ENCODE measurements at regions not wholly inside any gene's neighbourhood (a gene's known extent, or its start where the extent isn't known, plus 50 kb on each side); places are given as distances from the start of the nearest gene placed in this dataset.

GRCh38 chr2:193528458-193528857, 1333.7 kb upstream of the TMEFF2 start:
- H3K4me1 ChIP-seq (ENCODE audit: control insufficient read depth in 3 of 3, insufficient read depth in 2 of 3, low read depth in 1 of 3, low read length in 2 of 3) = no peaks in the 10 kb centered on the region
- H3K4me3 ChIP-seq (ENCODE audit: low read depth in 1 of 3, low read length in 3 of 3) = no peak overlapping the region
- H3K36me3 ChIP-seq (ENCODE audit: control insufficient read depth in 3 of 3, insufficient read depth in 2 of 3, low read depth in 1 of 3, low read length in 3 of 3) = no peaks in the 10 kb centered on the region
- H3K27me3 ChIP-seq (ENCODE audit: control insufficient read depth in 3 of 3, insufficient read depth in 3 of 3, low read length in 3 of 3) = no peaks in the 10 kb centered on the region
- H3K9me3 ChIP-seq (ENCODE audit: control insufficient read depth in 2 of 2, insufficient read depth in 1 of 2, low read depth in 1 of 2, low read length in 1 of 2) = no peaks in the 10 kb centered on the region
- FAIRE-seq (no peak), DNase-seq (no peak)
- no peak overlapping the region for H3K27ac ChIP-seq (ENCODE audit: low read depth in 1 of 3, low read length in 2 of 3)
- WGBS, 3 donors = 77 to 86% (median 77%) methylated on average over 1 of the region's 1 CpG

- 31 to 33% (median 32%) methylated on average over 3 of the region's 3 CpGs for WGBS, 3 donors
- FAIRE-seq = no peak
- H3K9me3 ChIP-seq (ENCODE audit: control insufficient read depth in 2 of 2, insufficient read depth in 1 of 2, low read depth in 1 of 2, low read length in 1 of 2) = no peaks in the 10 kb centered on the region
These were observed 1332.4 kb upstream of the TMEFF2 start for GRCh38 chr2:193527146-193527545.

GRCh38 chr2:193523662-193524061, 1328.9 kb upstream of the TMEFF2 start:
- FAIRE-seq (no peak), DNase-seq (no peak)
- no peaks in the 10 kb centered on the region for H3K9me3 ChIP-seq (ENCODE audit: control insufficient read depth in 2 of 2, insufficient read depth in 1 of 2, low read depth in 1 of 2, low read length in 1 of 2)
- 83 to 88% (median 83%) methylated on average over 1 of the region's 1 CpG for WGBS, 3 donors
- H3K27ac ChIP-seq (ENCODE audit: low read depth in 1 of 3, low read length in 2 of 3) = no peak overlapping the region
- H3K36me3 ChIP-seq (ENCODE audit: control insufficient read depth in 3 of 3, insufficient read depth in 2 of 3, low read depth in 1 of 3, low read length in 3 of 3) = no peaks in the 10 kb centered on the region
- no peak overlapping the region for H3K4me3 ChIP-seq (ENCODE audit: low read depth in 1 of 3, low read length in 3 of 3)
- no peaks in the 10 kb centered on the region for H3K27me3 ChIP-seq (ENCODE audit: control insufficient read depth in 3 of 3, insufficient read depth in 3 of 3, low read length in 3 of 3)
- peaks cover 2 to 6% (median 3%) of the 10 kb centered on the region in 3 donors for H3K4me1 ChIP-seq (ENCODE audit: control insufficient read depth in 3 of 3, insufficient read depth in 2 of 3, low read depth in 1 of 3, low read length in 2 of 3)

More at GRCh38 chr2:193527146-193527545, 1332.4 kb upstream of the TMEFF2 start:
- H3K4me1 ChIP-seq (ENCODE audit: control insufficient read depth in 3 of 3, insufficient read depth in 2 of 3, low read depth in 1 of 3, low read length in 2 of 3) = no peaks in the 10 kb centered on the region
- H3K27ac ChIP-seq (ENCODE audit: low read depth in 1 of 3, low read length in 2 of 3) = no peak overlapping the region
- H3K27me3 ChIP-seq (ENCODE audit: control insufficient read depth in 3 of 3, insufficient read depth in 3 of 3, low read length in 3 of 3) = no peaks in the 10 kb centered on the region
- peak in 1 of 2 donors; percentile 16 for DNase-seq
- H3K4me3 ChIP-seq (ENCODE audit: low read depth in 1 of 3, low read length in 3 of 3) = no peak overlapping the region
- H3K36me3 ChIP-seq (ENCODE audit: control insufficient read depth in 3 of 3, insufficient read depth in 2 of 3, low read depth in 1 of 3, low read length in 3 of 3) = no peaks in the 10 kb centered on the region

DNA sequence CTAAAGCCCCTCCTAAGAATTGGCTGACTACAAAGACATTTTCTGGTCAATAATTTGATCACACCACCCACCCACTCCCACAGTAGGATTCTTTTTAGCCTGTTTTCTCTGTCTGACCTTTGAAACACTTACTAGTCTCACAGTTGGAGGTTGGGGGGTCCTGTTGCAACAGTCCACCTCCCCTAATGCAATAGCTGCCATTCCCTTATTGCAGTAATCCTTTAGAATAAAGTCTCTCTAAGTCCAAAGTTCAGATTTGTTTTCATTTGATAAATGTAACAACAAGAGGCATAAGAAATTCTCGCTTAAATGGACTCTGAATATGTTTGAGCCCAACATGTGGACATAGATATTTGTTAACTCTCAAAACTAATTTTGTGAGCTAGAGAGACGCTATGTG, 1326.8 kb upstream of the TMEFF2 start:
- H3K27ac ChIP-seq (ENCODE audit: low read depth in 1 of 3, low read length in 2 of 3) = peak overlapping the region in 1 of 3 donors; percentile 48
- H3K4me3 ChIP-seq (ENCODE audit: low read depth in 1 of 3, low read length in 3 of 3) = no peak overlapping the region
- FAIRE-seq = no peak
- peak in 1 of 2 donors; percentile 28 for DNase-seq
- H3K9me3 ChIP-seq (ENCODE audit: control insufficient read depth in 2 of 2, insufficient read depth in 1 of 2, low read depth in 1 of 2, low read length in 1 of 2) = no peaks in the 10 kb centered on the region
- peaks cover 2 to 6% (median 3%) of the 10 kb centered on the region in 3 donors for H3K4me1 ChIP-seq (ENCODE audit: control insufficient read depth in 3 of 3, insufficient read depth in 2 of 3, low read depth in 1 of 3, low read length in 2 of 3)
- no peaks in the 10 kb centered on the region for H3K27me3 ChIP-seq (ENCODE audit: control insufficient read depth in 3 of 3, insufficient read depth in 3 of 3, low read length in 3 of 3)
- H3K36me3 ChIP-seq (ENCODE audit: control insufficient read depth in 3 of 3, insufficient read depth in 2 of 3, low read depth in 1 of 3, low read length in 3 of 3) = no peaks in the 10 kb centered on the region
- 55 to 75% (median 63%) methylated on average over 2 of the region's 2 CpGs for WGBS, 3 donors

DNA sequence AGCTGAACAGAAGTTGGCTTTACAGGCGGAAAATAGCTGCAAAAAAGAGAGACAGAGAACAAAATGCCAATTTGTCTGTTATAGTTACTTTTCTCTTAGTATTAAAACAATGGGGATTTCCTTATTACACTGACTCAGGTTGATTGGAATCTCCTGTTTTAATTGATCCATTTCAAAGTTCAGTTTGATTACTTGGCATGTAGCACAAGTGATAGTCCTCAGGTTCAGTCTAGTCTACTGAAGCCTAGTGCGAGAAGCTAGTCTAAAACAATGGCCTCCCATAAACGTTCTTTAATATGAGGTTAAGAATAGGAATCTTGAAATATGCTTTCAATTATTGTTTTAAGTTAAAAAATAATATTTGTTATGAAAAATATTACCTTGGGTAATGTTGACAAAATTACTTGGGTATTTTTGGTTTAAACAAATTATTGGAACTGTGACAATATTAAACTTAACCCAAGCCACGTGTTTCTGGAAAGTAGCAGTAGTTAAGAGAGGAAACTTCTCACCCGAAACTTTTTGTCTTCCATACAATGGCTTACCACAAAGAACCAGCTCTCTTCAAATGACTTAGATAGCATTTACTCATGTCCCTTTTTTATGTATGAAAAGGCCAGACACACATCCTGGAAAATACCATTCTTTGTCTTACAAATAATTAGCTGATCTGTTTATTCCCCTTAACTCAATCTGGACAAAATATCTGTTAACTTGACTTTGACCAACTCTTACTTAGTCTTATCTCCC, 1326.2 kb upstream of the TMEFF2 start:
- Histone ChIP-seq H3K27me3 (ENCODE audit: control insufficient read depth in 3 of 3, insufficient read depth in 3 of 3, low read length in 3 of 3) (no peaks in the 10 kb centered on the region), H3K4me1 (ENCODE audit: control insufficient read depth in 3 of 3, insufficient read depth in 2 of 3, low read depth in 1 of 3, low read length in 2 of 3) (peaks cover 2 to 6% (median 3%) of the 10 kb centered on the region in 3 donors), H3K4me3 (ENCODE audit: low read depth in 1 of 3, low read length in 3 of 3) (no peak overlapping the region), H3K36me3 (ENCODE audit: control insufficient read depth in 3 of 3, insufficient read depth in 2 of 3, low read depth in 1 of 3, low read length in 3 of 3) (no peaks in the 10 kb centered on the region), H3K27ac (ENCODE audit: low read depth in 1 of 3, low read length in 2 of 3) (peak overlapping the region in 1 of 3 donors; percentile 48), H3K9me3 (ENCODE audit: control insufficient read depth in 2 of 2, insufficient read depth in 1 of 2, low read depth in 1 of 2, low read length in 1 of 2) (no peaks in the 10 kb centered on the region)
- FAIRE-seq (no peak), DNase-seq (peak in 1 of 2 donors; percentile 89)
- WGBS, 3 donors = 36 to 58% (median 39%) methylated on average over 5 of the region's 5 CpGs

DNA sequence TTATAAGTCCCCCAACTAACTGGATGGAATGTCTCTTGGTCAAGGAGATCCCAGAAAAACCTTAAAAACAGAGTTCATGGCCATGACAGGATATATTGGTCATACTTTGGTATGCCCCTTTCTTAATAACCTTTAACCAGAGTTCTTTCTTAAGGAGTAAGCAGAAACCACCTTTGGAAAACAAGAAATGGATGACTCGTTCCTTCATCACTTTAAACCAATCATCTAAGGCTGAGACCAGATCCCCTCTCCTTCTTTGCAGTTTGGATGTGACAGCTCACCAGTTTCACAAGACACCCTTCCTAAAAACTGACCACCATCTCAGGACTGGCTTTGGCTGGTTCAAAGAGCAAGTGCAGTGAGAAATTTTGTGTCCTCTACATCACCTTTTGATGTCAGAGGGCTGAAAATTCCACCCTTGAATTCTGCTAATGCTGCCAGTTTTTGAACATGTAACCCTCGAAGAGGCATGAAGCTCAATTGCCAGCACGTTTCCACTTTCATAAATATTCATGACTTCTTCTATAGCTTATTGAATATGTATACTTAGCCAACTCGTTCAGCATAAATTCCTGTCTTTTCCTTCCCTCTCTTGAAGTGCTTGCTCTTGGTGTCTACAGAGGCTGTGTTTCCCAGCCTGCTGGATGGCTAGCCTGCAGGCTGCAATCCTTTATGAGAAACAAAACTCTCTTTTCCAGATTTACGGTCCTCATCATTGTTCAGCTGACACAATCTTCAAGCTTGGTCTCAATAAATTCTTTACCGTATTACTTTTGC, 1323.5 kb upstream of the TMEFF2 start:
- no peaks in the 10 kb centered on the region for H3K9me3 ChIP-seq (ENCODE audit: control insufficient read depth in 2 of 2, insufficient read depth in 1 of 2, low read depth in 1 of 2, low read length in 1 of 2)
- FAIRE-seq = no peak
- H3K27me3 ChIP-seq (ENCODE audit: control insufficient read depth in 3 of 3, insufficient read depth in 3 of 3, low read length in 3 of 3) = no peaks in the 10 kb centered on the region
- H3K4me1 ChIP-seq (ENCODE audit: control insufficient read depth in 3 of 3, insufficient read depth in 2 of 3, low read depth in 1 of 3, low read length in 2 of 3) = peaks cover 2 to 6% (median 3%) of the 10 kb centered on the region in 3 donors
- DNase-seq = no peak
- 77 to 87% (median 77%) methylated on average over 6 of the region's 6 CpGs for WGBS, 3 donors
- no peak overlapping the region for H3K4me3 ChIP-seq (ENCODE audit: low read depth in 1 of 3, low read length in 3 of 3)
- H3K27ac ChIP-seq (ENCODE audit: low read depth in 1 of 3, low read length in 2 of 3) = no peak overlapping the region
- H3K36me3 ChIP-seq (ENCODE audit: control insufficient read depth in 3 of 3, insufficient read depth in 2 of 3, low read depth in 1 of 3, low read length in 3 of 3) = no peaks in the 10 kb centered on the region

GRCh38 chr2:193517615-193518014, 1322.9 kb upstream of the TMEFF2 start:
- no peak overlapping the region for H3K27ac ChIP-seq (ENCODE audit: low read depth in 1 of 3, low read length in 2 of 3)
- WGBS, 3 donors = 14 to 54% (median 28%) methylated on average over 1 of the region's 1 CpG
- peaks cover 2 to 6% (median 3%) of the 10 kb centered on the region in 3 donors for H3K4me1 ChIP-seq (ENCODE audit: control insufficient read depth in 3 of 3, insufficient read depth in 2 of 3, low read depth in 1 of 3, low read length in 2 of 3)
- H3K27me3 ChIP-seq (ENCODE audit: control insufficient read depth in 3 of 3, insufficient read depth in 3 of 3, low read length in 3 of 3) = no peaks in the 10 kb centered on the region
- FAIRE-seq = no peak
- no peaks in the 10 kb centered on the region for H3K36me3 ChIP-seq (ENCODE audit: control insufficient read depth in 3 of 3, insufficient read depth in 2 of 3, low read depth in 1 of 3, low read length in 3 of 3)
- DNase-seq = peak in 1 of 2 donors; percentile 58
- H3K9me3 ChIP-seq (ENCODE audit: control insufficient read depth in 2 of 2, insufficient read depth in 1 of 2, low read depth in 1 of 2, low read length in 1 of 2) = no peaks in the 10 kb centered on the region
- no peak overlapping the region for H3K4me3 ChIP-seq (ENCODE audit: low read depth in 1 of 3, low read length in 3 of 3)

GRCh38 chr2:193506035-193506434, 1311.3 kb upstream of the TMEFF2 start:
- WGBS, 3 donors = 95 to 97% (median 97%) methylated on average over 11 of the region's 11 CpGs
- Histone ChIP-seq H3K36me3 (ENCODE audit: control insufficient read depth in 3 of 3, insufficient read depth in 2 of 3, low read depth in 1 of 3, low read length in 3 of 3) (no peaks in the 10 kb centered on the region), H3K27me3 (ENCODE audit: control insufficient read depth in 3 of 3, insufficient read depth in 3 of 3, low read length in 3 of 3) (no peaks in the 10 kb centered on the region), H3K4me1 (ENCODE audit: control insufficient read depth in 3 of 3, insufficient read depth in 2 of 3, low read depth in 1 of 3, low read length in 2 of 3) (peaks cover 0 to 5% (median 0%) of the 10 kb centered on the region in 3 donors), H3K27ac (ENCODE audit: low read depth in 1 of 3, low read length in 2 of 3) (no peak overlapping the region), H3K9me3 (ENCODE audit: control insufficient read depth in 2 of 2, insufficient read depth in 1 of 2, low read depth in 1 of 2, low read length in 1 of 2) (peaks cover 0 to 2% of the 10 kb centered on the region in 2 donors), H3K4me3 (ENCODE audit: low read depth in 1 of 3, low read length in 3 of 3) (no peak overlapping the region)
- DNase-seq (no peak), FAIRE-seq (no peak)

All from small intestine (tissue), 7 donors.